ENCODE measurements at regions not wholly inside any gene's neighbourhood (a gene's known extent, or its start where the extent isn't known, plus 50 kb on each side); places are given as distances from the start of the nearest gene placed in this dataset.

- no peak overlapping the region for H3K4me3 ChIP-seq (ENCODE audit: low read depth in 1 of 3, low read length in 3 of 3)
- no peak overlapping the region for H3K9ac ChIP-seq (ENCODE audit: low read depth in 1 of 2, low read length in 2 of 2)
- H3K27me3 ChIP-seq (ENCODE audit: control insufficient read depth in 4 of 4, insufficient read depth in 4 of 4, low read length in 3 of 4) = no peaks in the 10 kb centered on the region
- WGBS = 84% methylated on average over 7 of the region's 7 CpGs
- no peak for TF ChIP-seq YY1 (IDR thresholded peaks at IDR 0.05)
- TF ChIP-seq, protein P1, sequence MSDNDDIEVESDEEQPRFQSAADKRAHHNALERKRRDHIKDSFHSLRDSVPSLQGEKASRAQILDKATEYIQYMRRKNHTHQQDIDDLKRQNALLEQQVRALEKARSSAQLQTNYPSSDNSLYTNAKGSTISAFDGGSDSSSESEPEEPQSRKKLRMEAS (IDR thresholded peaks at IDR 0.05) = no peak
- no peak for TF ChIP-seq EGR1 (IDR thresholded peaks at IDR 0.05; ENCODE audit: low read depth in 2 of 2)
- TF ChIP-seq NR2F2 (IDR thresholded peaks at IDR 0.05) = no peak
- TF ChIP-seq JUND (IDR thresholded peaks at IDR 0.05) = no peak
- TF ChIP-seq SP1 (IDR thresholded peaks at IDR 0.05) = no peak
- TF ChIP-seq FOXA1 (IDR thresholded peaks at IDR 0.05) = no peak
- no peak for TF ChIP-seq RXRA (IDR thresholded peaks at IDR 0.05)
- TF ChIP-seq ATF3 (IDR thresholded peaks at IDR 0.05) = no peak
- TF ChIP-seq TAF1 (conservative IDR thresholded peaks at IDR 0.05) = no peak
- TF ChIP-seq FOXA2 (IDR thresholded peaks at IDR 0.05) = no peak
- TF ChIP-seq ZBTB33 (IDR thresholded peaks at IDR 0.05) = no peak
- no peak for TF ChIP-seq CTCF (IDR thresholded peaks at IDR 0.05; ENCODE audit: low read depth, low read length, missing input control)
- no peak for TF ChIP-seq RAD21 (IDR thresholded peaks at IDR 0.05)
- TF ChIP-seq HNF4G (IDR thresholded peaks at IDR 0.05) = no peak
- TF ChIP-seq HNF4A (conservative IDR thresholded peaks at IDR 0.05) = no peak
- no peak for TF ChIP-seq GABPA (IDR thresholded peaks at IDR 0.05 in 1 of 2, conservative IDR thresholded peaks at IDR 0.05 in 1 of 2)
- TF ChIP-seq, protein P2, sequence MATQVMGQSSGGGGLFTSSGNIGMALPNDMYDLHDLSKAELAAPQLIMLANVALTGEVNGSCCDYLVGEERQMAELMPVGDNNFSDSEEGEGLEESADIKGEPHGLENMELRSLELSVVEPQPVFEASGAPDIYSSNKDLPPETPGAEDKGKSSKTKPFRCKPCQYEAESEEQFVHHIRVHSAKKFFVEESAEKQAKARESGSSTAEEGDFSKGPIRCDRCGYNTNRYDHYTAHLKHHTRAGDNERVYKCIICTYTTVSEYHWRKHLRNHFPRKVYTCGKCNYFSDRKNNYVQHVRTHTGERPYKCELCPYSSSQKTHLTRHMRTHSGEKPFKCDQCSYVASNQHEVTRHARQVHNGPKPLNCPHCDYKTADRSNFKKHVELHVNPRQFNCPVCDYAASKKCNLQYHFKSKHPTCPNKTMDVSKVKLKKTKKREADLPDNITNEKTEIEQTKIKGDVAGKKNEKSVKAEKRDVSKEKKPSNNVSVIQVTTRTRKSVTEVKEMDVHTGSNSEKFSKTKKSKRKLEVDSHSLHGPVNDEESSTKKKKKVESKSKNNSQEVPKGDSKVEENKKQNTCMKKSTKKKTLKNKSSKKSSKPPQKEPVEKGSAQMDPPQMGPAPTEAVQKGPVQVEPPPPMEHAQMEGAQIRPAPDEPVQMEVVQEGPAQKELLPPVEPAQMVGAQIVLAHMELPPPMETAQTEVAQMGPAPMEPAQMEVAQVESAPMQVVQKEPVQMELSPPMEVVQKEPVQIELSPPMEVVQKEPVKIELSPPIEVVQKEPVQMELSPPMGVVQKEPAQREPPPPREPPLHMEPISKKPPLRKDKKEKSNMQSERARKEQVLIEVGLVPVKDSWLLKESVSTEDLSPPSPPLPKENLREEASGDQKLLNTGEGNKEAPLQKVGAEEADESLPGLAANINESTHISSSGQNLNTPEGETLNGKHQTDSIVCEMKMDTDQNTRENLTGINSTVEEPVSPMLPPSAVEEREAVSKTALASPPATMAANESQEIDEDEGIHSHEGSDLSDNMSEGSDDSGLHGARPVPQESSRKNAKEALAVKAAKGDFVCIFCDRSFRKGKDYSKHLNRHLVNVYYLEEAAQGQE (IDR thresholded peaks at IDR 0.05) = no peak
- H3K4me1 ChIP-seq (ENCODE audit: control insufficient read depth in 4 of 4, insufficient read depth in 4 of 4, low read length in 3 of 4) = no peaks in the 10 kb centered on the region
- no peak overlapping the region for H3K27ac ChIP-seq (ENCODE audit: low read depth in 1 of 2, low read length in 2 of 2)
- no peaks in the 10 kb centered on the region for H3K36me3 ChIP-seq (ENCODE audit: control insufficient read depth in 4 of 4, insufficient read depth in 3 of 4, low read depth in 1 of 4, low read length in 3 of 4)
- no peaks in the 10 kb centered on the region for H3K9me3 ChIP-seq (ENCODE audit: control insufficient read depth in 4 of 4, low read length in 3 of 4)
- no peak for DNase-seq (ENCODE audit: low spot score)
Observed at GRCh38 chr4:92090887-92091286, 212.9 kb upstream of the GRID2 start.
